NCI-H446 (cell line): ENCODE measurements at regions not wholly inside any gene's neighbourhood (a gene's known extent, or its start where the extent isn't known, plus 50 kb on each side); places are given as distances from the start of the nearest gene placed in this dataset.
"Not testable (repeated sequence)": the region's sequence is repeated elsewhere in the genome, so short reads cannot be mapped to it uniquely, and the experiment has no call there.

Source experiments
- DNase-seq, 2 experiments: peaks; one replicate each; lab custom pipeline; 2025; lab: John Stamatoyannopoulos, UW

- no peak for DNase-seq
These were observed 542.9 kb downstream of the LRRC70 start for GRCh38 chr5:63121471-63121870.

DNA sequence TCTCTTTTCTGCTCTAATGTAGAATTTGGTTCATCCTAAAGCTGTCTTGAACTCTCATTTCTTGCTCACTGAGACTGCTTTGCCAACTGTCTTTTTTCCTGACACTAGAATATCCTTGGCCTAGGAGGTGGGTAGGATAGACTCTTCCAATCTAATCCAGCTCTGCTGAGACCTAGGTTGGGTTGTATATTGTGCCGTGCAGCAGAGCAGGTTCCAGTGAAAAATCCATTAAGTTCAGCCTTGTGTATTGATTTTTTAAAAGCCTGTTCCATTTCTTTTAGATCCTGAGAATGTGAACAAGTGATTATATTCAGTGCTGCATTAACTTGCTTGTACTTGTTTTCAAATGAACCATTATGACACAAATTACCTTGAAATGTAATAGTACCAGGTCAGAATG lies 539.6 kb downstream of the LRRC70 start:
- DNase-seq = no peak

DNA sequence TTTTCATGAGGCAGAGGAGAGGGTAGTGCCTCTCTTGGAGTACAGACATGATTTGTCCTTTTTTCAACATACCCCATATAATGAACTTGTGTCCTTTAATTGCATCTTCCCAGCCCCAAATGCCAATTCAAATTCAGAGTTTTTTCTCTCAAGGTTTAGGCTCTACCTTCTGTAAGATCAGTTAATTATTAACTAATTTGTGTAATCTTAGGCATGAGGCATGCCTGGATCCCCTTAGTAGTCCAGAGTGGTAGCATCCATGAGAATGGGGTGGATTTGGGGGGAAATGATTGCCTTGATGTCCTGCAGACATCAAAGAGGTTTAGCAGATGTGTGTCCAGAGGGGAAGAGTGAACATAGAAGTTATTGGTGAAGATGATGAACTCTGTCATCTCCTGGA lies 533.3 kb downstream of the LRRC70 start:
- no peak for DNase-seq

GRCh38 chr5:63101870-63102269 lies 523.3 kb downstream of the LRRC70 start:
- DNase-seq = no peak

GRCh38 chr5:63097286-63097685 lies 518.7 kb downstream of the LRRC70 start:
- no peak for DNase-seq

DNA sequence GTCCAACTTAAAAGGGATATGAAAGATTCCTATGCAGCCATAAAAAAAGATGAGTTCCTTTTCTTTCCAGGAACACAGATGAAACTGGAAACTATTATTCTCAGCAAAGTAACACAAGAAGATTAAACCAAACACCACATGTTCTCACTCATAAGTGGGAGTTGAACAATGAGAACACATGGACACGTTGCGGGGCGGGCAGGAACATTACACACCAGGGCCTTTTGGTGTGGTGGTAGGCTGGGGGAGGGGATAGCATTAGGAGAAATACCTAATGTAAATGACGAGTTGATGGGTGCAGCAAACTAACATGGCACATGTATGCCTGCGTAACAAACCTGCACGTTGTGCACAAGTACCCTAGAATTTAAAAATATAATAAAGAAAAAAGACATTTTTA lies 516.1 kb downstream of the LRRC70 start:
- no peak for DNase-seq

DNA sequence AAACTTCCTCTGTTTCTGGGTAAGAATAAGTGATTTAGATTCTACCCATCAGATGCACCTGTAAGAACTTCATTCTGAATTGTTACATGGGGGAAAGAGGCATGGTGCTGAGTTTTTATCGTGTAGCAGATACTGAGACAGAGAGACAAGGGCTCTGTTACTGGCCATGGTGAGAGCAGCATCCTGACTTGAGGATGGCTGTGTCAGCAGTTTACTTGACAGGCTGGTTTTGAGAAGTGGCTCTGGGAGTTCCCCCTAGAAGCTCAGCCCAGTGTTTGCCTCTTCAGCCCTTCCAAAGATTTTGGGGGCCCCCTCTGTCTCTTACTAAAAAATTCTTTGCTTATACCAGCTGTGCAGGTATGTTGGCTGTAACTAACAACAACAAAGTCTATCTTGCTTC lies 510.5 kb downstream of the LRRC70 start:
- DNase-seq = no peak

GRCh38 chr5:63085561-63085960 lies 506.9 kb downstream of the LRRC70 start:
- no peak for DNase-seq

DNA sequence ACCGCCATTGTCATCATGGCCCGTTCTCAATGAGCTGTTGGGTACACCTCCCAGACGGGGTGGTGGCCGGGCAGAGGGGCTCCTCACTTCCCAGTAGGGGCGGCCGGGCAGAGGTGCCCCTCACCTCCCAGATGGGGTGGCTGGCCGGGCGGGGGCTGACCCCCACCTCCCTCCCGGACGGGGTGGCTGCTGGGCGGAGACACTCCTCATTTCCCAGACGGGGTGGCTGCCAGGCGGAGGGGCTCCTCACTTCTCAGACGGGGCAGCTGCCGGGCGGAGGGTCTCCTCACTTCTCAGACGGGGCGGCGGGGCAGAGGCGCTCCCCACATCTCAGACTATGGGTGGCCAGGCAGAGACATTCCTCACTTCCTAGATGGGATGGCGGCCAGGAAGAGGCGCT lies 505.1 kb downstream of the LRRC70 start:
- not testable (repeated sequence) for DNase-seq

GRCh38 chr5:63081402-63081801 lies 502.8 kb downstream of the LRRC70 start:
- DNase-seq = no peak

GRCh38 chr5:63070001-63070400 lies 491.4 kb downstream of the LRRC70 start:
- no peak for DNase-seq

DNA sequence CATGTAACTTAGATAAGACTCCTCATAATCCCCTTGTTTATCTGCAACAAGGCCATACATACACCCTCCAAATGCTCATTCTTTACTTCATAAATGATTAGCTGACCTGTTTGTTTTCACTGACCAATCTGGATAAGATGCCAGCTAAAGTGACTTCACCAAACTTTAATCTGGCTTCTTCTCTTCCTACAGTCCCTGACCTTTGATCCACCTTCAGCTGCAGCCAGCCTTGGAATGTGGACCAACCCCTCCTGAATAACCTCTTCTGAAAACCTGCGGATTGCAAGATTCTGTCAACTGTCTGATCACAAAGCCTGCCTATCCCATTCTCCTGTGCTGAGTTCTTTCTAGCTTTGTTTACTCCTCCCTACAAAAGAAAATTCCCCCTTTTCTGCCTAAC lies 476.8 kb downstream of the LRRC70 start:
- no peak for DNase-seq

GRCh38 chr5:63053019-63053638 lies 474.5 kb downstream of the LRRC70 start:
- DNase-seq = peak in 1 of 2 experiments; percentile 4

GRCh38 chr5:63050916-63051315 lies 472.3 kb downstream of the LRRC70 start:
- DNase-seq = no peak

DNA sequence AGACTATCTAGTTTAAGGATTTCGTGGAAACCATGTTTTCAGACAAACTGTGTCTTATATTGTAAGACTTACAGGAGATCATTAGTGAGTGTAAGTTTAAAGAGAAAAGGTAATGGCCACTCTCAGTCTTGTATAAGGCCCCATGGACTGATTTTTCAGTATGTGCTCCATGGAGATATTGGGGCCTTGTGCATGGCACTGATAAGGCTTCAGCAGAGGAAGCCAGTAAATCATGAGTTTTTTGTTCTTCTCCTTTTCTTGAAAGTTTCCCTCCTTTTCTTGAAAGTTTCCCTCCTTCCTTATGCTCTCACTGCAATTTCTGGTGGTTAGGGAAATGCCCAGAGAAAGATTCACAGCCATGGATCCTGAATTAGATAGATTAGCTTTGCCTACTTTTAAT lies 471.3 kb downstream of the LRRC70 start:
- no peak for DNase-seq

DNA sequence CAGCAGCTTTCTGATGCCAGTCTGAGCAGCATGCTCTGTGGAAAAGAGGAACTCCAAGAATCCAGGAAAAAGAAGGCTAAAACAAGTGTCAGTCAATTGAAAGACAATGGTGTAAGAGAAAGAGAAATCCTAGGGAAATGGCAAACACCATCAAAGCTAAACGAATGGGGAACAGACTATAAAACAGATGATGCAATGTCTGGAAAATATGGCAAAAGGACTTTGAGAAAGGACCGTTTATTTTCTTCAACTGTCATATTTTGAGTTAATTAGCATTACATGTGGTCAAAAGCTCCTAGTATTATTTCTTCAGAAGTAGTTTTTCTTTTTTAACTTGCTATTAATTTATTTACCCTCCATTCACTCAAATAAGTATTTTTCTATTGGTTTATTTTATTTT lies 465.2 kb downstream of the LRRC70 start:
- no peak for DNase-seq

- no peak for DNase-seq
These were observed 453.7 kb downstream of the LRRC70 start for GRCh38 chr5:63032343-63032742.

DNA sequence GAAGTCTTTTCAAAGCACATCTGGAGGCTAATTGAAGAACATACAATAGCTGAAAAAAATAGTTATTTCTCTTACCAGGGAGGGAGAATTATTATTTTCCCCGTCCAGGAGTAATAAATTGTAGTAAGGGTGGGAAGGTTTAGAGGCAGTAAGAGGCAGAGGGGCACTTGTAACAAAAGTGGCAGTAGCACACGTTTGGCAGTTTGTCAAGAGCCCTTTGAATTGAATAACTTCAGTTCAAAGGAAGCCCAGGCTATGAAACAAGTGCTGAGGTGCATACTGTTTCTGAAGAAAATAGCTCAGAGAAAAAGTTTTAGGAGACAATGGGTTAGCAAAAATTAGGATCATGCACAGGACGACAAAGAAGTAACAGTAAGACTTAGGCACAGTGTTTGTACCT lies 451.3 kb downstream of the LRRC70 start:
- no peak for DNase-seq

DNA sequence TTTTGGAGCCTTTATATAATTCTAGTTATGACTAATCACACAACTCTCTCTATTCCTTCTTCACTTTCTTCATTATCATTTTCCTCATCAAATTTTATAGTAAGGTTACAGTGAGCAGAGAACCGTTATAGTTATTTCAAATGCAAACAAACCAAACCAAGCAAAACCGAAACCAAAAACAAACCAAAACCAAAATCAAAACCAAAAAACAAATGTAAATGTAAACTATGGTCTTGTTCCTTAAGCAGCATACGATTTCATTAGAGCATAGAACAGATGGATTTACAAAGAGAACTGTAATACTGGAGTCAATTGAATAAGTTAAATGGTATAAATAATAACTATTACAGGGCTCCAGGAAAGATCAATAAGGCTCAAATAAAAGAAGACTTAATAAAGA lies 447.1 kb downstream of the LRRC70 start:
- no peak for DNase-seq

DNA sequence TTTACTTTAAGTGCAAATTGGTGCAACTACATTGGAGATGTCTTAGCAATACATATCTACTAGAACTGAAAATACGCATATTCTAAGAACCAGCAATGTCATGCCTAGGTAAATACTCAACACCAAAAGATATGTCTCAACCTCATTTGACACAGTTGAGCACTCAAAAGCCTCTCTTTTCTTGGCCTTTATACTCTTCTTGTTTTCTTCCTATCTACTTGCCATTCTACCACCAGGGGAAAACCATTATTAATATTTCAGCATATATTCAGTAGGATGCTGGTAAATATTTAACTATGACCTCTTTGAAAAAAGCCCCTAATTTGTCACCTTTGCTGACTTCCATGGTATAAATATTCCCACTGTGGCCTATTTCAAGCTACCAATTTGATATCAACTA lies 443.8 kb downstream of the LRRC70 start:
- no peak for DNase-seq

GRCh38 chr5:63011158-63011557 lies 432.5 kb downstream of the LRRC70 start:
- DNase-seq = no peak

DNA sequence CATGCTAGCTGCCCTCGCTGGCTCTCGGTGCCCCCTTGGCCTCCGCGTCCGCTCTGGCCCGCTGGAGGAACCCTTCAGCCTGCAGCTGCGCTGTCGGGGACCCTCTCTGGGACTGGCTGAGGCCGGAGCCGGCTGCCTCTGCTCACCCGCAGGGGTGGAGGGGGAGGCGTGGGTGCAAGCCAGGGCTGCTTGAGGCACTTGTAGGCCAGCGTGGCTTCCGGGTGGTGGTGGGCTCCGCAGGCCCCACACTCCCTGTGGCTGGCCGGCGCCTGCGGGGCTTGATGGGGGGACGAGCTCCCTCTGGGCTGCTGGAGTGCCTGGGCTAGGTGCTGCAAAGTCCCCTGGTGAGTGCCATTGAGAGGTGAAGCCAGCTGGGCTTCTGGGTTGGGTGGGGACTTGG lies 429.6 kb downstream of the LRRC70 start:
- no peak for DNase-seq

DNA sequence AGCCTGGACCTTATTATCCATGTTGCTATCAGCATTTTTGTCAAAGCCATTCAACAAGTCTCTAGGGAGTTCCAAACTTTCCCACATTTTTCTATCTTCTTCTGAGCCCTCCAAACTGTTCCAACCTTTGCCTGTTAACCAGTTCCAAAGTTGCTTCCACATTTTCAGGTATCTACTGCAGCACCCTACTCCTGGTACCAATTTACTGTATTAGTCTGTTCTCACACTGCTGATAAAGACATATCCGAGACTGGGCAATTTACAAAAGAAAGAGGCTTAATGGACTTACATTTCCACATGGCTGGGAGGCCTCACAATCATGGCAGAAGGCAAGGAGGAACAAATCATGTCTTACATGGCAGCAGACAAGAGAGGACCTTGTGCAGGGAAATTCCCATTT lies 416.2 kb downstream of the LRRC70 start:
- DNase-seq = not testable (repeated sequence)

- DNase-seq = no peak
These were observed 407.1 kb downstream of the LRRC70 start for GRCh38 chr5:62985749-62986148.

GRCh38 chr5:62982348-62982747 lies 403.7 kb downstream of the LRRC70 start:
- no peak for DNase-seq
